MCF 10A (cell line): ENCODE measurements at regions not wholly inside any gene's neighbourhood (a gene's known extent, or its start where the extent isn't known, plus 50 kb on each side); places are given as distances from the start of the nearest gene placed in this dataset.

Experiments
- BruUV-seq: library from RNA; stranded (reverse); fragments of 400-500 nt; replicated peaks from 2 replicates; lab custom pipeline; 2021; lab: Mats Ljungman, UMichigan
- CTCF ChIA-PET: fragments of 300-600 bp; sonication (Branson Sonifier 250); formaldehyde crosslinking; extraction: SDS; loops from one replicate; lab custom pipeline; 2021; ENCODE audit warnings: antibody characterized with exemption, inconsistent platforms; lab: Yijun Ruan, JAX
- POLR2A ChIA-PET: fragments of 300-600, 350-650 bp; sonication (Branson Sonifier 250); formaldehyde crosslinking; extraction: SDS; loops from one replicate; lab custom pipeline; 2020; ENCODE audit warnings: antibody characterized with exemption, inconsistent platforms; lab: Yijun Ruan, JAX
- DNase-seq: peaks from one replicate; pipeline ENCODE4 v3.0.0-alpha.2; 2018; ENCODE audit not compliant: unreplicated experiment
- H3K27ac Mint-ChIP-seq: one replicate; pipeline ENCODE4 v1.8.0; 2022; ENCODE audit warnings: mild to moderate bottlenecking, low read depth, mixed read lengths; ENCODE audit not compliant: unreplicated experiment
- H3K27me3 Mint-ChIP-seq: one replicate; pipeline ENCODE4 v1.8.0; 2022; ENCODE audit warnings: mixed read lengths; ENCODE audit not compliant: insufficient read depth, unreplicated experiment
- H3K36me3 Mint-ChIP-seq: one replicate; pipeline ENCODE4 v1.8.0; 2022; ENCODE audit warnings: mild to moderate bottlenecking, moderate library complexity, mixed read lengths; ENCODE audit not compliant: insufficient read depth, unreplicated experiment
- H3K4me1 Mint-ChIP-seq: one replicate; pipeline ENCODE4 v1.8.0; 2022; ENCODE audit warnings: mixed read lengths; ENCODE audit not compliant: insufficient read depth, unreplicated experiment
- H3K4me3 Mint-ChIP-seq: one replicate; pipeline ENCODE4 v1.8.0; 2022; ENCODE audit warnings: mild to moderate bottlenecking, moderate library complexity, mixed read lengths; ENCODE audit not compliant: unreplicated experiment
- H3K9me3 Mint-ChIP-seq: one replicate; pipeline ENCODE4 v1.8.0; 2022; ENCODE audit warnings: mixed read lengths; ENCODE audit not compliant: unreplicated experiment
- CTCF ChIP-seq: fragments of 200-600 bp; IDR thresholded peaks from one replicate; pipeline ENCODE4 v1.8.0; 2022; ENCODE audit warnings: antibody characterized with exemption, mild to moderate bottlenecking; ENCODE audit not compliant: unreplicated experiment
- intact Hi-C: fragments of 100-400 bp; cut with micrococcal nuclease; formaldehyde crosslinking; loops from 2 replicates; pipeline ENCODE4 v1.14.1; 2022

- no peaks in the 10 kb centered on the region for H3K9me3 Mint-ChIP-seq
- BruUV-seq = no TSS peak
- no peak for DNase-seq
- ChIA-PET CTCF (no interaction called here), POLR2A (interaction anchor here (0.8 to 2.4 kb wide), 3 partner anchors 9 to 33 kb away, joined by 3 to 7 read pairs (median 4); no protein-coding TSS in a partner anchor)
- no peaks in the 10 kb centered on the region for H3K4me1 Mint-ChIP-seq
- no peak overlapping the region for H3K4me3 Mint-ChIP-seq
- TF ChIP-seq CTCF = no peak
- no peaks in the 10 kb centered on the region for H3K27me3 Mint-ChIP-seq
- H3K27ac Mint-ChIP-seq = no peak overlapping the region
- no peaks in the 10 kb centered on the region for H3K36me3 Mint-ChIP-seq
- intact Hi-C loops = no loop called here
Measured at GRCh38 chr1:185449378-185450059, 132.5 kb upstream of the IVNS1ABP start.

GRCh38 chr1:185448591-185449186 is 131.6 kb upstream of the IVNS1ABP start:
- Mint-ChIP-seq H3K4me3 (no peak overlapping the region), H3K4me1 (no peaks in the 10 kb centered on the region), H3K27ac (no peak overlapping the region), H3K27me3 (no peaks in the 10 kb centered on the region), H3K36me3 (no peaks in the 10 kb centered on the region), H3K9me3 (no peaks in the 10 kb centered on the region)
- intact Hi-C loops = no loop called here
- ChIA-PET CTCF (interaction anchor here (0.7 kb wide), 1 partner anchor 101 kb away, joined by 3 read pairs; no protein-coding TSS in a partner anchor), POLR2A (interaction anchor here (2.4 kb wide), 1 partner anchor 8 kb away, joined by 7 read pairs; no protein-coding TSS in a partner anchor)
- no peak for DNase-seq
- TF ChIP-seq CTCF = no peak
- BruUV-seq = no TSS peak

- peaks cover 7% of the 10 kb centered on the region for H3K4me1 Mint-ChIP-seq
- no peak for DNase-seq
- intact Hi-C loops = no loop called here
- H3K4me3 Mint-ChIP-seq = no peak overlapping the region
- no peaks in the 10 kb centered on the region for H3K27me3 Mint-ChIP-seq
- BruUV-seq = no TSS peak
- TF ChIP-seq CTCF = no peak
- no peaks in the 10 kb centered on the region for H3K9me3 Mint-ChIP-seq
- H3K36me3 Mint-ChIP-seq = no peaks in the 10 kb centered on the region
- ChIA-PET CTCF (interaction anchor here (0.7 kb wide), 2 partner anchors 207 to 233 kb away, joined by 4 to 5 read pairs; no protein-coding TSS in a partner anchor), POLR2A (interaction anchor here (0.8 kb wide), 1 partner anchor 37 kb away, joined by 3 read pairs; no protein-coding TSS in a partner anchor)
- no peak overlapping the region for H3K27ac Mint-ChIP-seq
Measured at GRCh38 chr1:185446131-185446530, 129.1 kb upstream of the IVNS1ABP start.

GRCh38 chr1:185445594-185445993 is 128.6 kb upstream of the IVNS1ABP start:
- H3K4me1 Mint-ChIP-seq = peaks cover 10% of the 10 kb centered on the region
- intact Hi-C loops = no loop called here
- no peak overlapping the region for H3K4me3 Mint-ChIP-seq
- POLR2A ChIA-PET = interaction anchor here (0.8 kb wide), 1 partner anchor 36 kb away, joined by 3 read pairs; no protein-coding TSS in a partner anchor
- H3K9me3 Mint-ChIP-seq = no peaks in the 10 kb centered on the region
- BruUV-seq = no TSS peak
- TF ChIP-seq CTCF = no peak
- H3K27me3 Mint-ChIP-seq = no peaks in the 10 kb centered on the region
- no peak overlapping the region for H3K27ac Mint-ChIP-seq
- CTCF ChIA-PET = no interaction called here
- no peaks in the 10 kb centered on the region for H3K36me3 Mint-ChIP-seq
- no peak for DNase-seq
